ENCODE measurements at regions not wholly inside any gene's neighbourhood (a gene's known extent, or its start where the extent isn't known, plus 50 kb on each side); places are given as distances from the start of the nearest gene placed in this dataset.
A peak's percentile ranks its signal among the peaks of the same experiment; 100 is the strongest.
"Not testable (repeated sequence)": the region's sequence is repeated elsewhere in the genome, so short reads cannot be mapped to it uniquely, and the experiment has no call there.

GRCh38 chrX:44675362-44676024 is 132.8 kb upstream of the FUNDC1 start:
- peak; percentile 8 for TF ChIP-seq CTCF (conservative IDR thresholded peaks at IDR 0.05; ENCODE audit: low read depth, low read length)
- H3K4me3 ChIP-seq (ENCODE audit: low read depth, low read length): no peak overlapping the region
- peak; percentile 54 for DNase-seq (ENCODE audit: low read depth)

GRCh38 chrX:44674906-44675305 is 132.2 kb upstream of the FUNDC1 start:
- no peak for DNase-seq (ENCODE audit: low read depth)
- TF ChIP-seq CTCF (conservative IDR thresholded peaks at IDR 0.05; ENCODE audit: low read depth, low read length): no peak
- no peak overlapping the region for H3K4me3 ChIP-seq (ENCODE audit: low read depth, low read length)

GRCh38 chrX:44669626-44670025 is 127.0 kb upstream of the FUNDC1 start:
- no peak for TF ChIP-seq CTCF (conservative IDR thresholded peaks at IDR 0.05; ENCODE audit: low read depth, low read length)
- H3K4me3 ChIP-seq (ENCODE audit: low read depth, low read length): no peak overlapping the region
- no peak for DNase-seq (ENCODE audit: low read depth)

GRCh38 chrX:44667771-44668170 is 125.1 kb upstream of the FUNDC1 start:
- DNase-seq (ENCODE audit: low read depth): no peak

GRCh38 chrX:44657718-44658246 is 115.1 kb upstream of the FUNDC1 start:
- not testable (repeated sequence) for DNase-seq (ENCODE audit: low read depth); H3K4me3 ChIP-seq (ENCODE audit: low read depth, low read length)

More at GRCh38 chrX:44667771-44668170, 125.1 kb upstream of the FUNDC1 start:
- TF ChIP-seq CTCF (conservative IDR thresholded peaks at IDR 0.05; ENCODE audit: low read depth, low read length): no peak
- no peak overlapping the region for H3K4me3 ChIP-seq (ENCODE audit: low read depth, low read length)

GRCh38 chrX:44651358-44651757 is 108.7 kb upstream of the FUNDC1 start:
- no peak for TF ChIP-seq CTCF (conservative IDR thresholded peaks at IDR 0.05; ENCODE audit: low read depth, low read length)
- H3K4me3 ChIP-seq (ENCODE audit: low read depth, low read length): no peak overlapping the region
- DNase-seq (ENCODE audit: low read depth): no peak

- H3K4me3 ChIP-seq (ENCODE audit: low read depth, low read length): no peak overlapping the region
- no peak for DNase-seq (ENCODE audit: low read depth)
- no peak for TF ChIP-seq CTCF (conservative IDR thresholded peaks at IDR 0.05; ENCODE audit: low read depth, low read length)
Observed at GRCh38 chrX:44643723-44644122, 101.1 kb upstream of the FUNDC1 start.

Measured in epithelial cell of proximal tubule (primary cell).